ENCODE measurements at regions not wholly inside any gene's neighbourhood (a gene's known extent, or its start where the extent isn't known, plus 50 kb on each side); places are given as distances from the start of the nearest gene placed in this dataset.

DNA sequence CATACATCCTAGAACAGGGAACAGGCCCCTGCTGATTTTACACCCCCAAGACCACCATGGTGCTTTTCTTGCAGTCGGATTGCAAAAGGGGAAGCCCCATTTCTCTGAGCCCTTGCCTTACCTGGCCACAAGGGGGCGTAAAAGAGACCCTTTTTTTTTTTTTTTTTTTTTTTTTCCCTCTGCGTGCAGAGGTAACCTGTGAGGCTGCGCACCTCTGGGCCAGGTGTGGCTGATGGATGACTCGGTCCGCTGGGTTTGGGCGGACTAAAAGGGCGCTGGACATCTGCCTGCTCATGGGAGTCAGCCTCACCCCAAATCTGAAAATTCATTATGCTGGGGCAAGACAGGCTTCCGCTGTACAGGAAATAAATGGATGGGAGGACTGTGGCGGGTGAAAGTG, 281.0 kb downstream of the CBLN1 start:
- TF ChIP-seq CTCF (IDR thresholded peaks at IDR 0.05) (peak in 10 of 12 donors; percentile 8 to 55 (median 41)), POLR2A (IDR thresholded peaks at IDR 0.05) (no peak)
